GM19463 (cell line): ENCODE measurements at regions not wholly inside any gene's neighbourhood (a gene's known extent, or its start where the extent isn't known, plus 50 kb on each side); places are given as distances from the start of the nearest gene placed in this dataset.
"Not testable (repeated sequence)": the region's sequence is repeated elsewhere in the genome, so short reads cannot be mapped to it uniquely, and the experiment has no call there.

Experiments used
- ATAC-seq: cut with Tn5 transposase; IDR thresholded peaks from one replicate; pipeline ENCODE4 v1.9.1; 2021; ENCODE audit warnings: mild to moderate bottlenecking, moderate library complexity; ENCODE audit not compliant: unreplicated experiment

- no peak for ATAC-seq
Observed at GRCh38 chr1:163970699-163971098, 588.3 kb upstream of the PBX1 start.

- no peak for ATAC-seq
Observed at GRCh38 chr1:163973586-163973985, 585.4 kb upstream of the PBX1 start.

- no peak for ATAC-seq
Observed at GRCh38 chr1:163974120-163974519, 584.9 kb upstream of the PBX1 start.

GRCh38 chr1:163980394-163980793 lies 578.6 kb upstream of the PBX1 start:
- no peak for ATAC-seq

GRCh38 chr1:163981500-163982030 lies 577.4 kb upstream of the PBX1 start:
- ATAC-seq, result no peak

GRCh38 chr1:163983097-163983496 lies 575.9 kb upstream of the PBX1 start:
- ATAC-seq, result no peak

GRCh38 chr1:163985700-163986099 lies 573.3 kb upstream of the PBX1 start:
- ATAC-seq, result no peak

- no peak for ATAC-seq
Observed at GRCh38 chr1:163999131-163999530, 559.9 kb upstream of the PBX1 start.

GRCh38 chr1:164006186-164006585 lies 552.8 kb upstream of the PBX1 start:
- ATAC-seq, result not testable (repeated sequence)

- no peak for ATAC-seq
Observed at GRCh38 chr1:164006621-164007020, 552.4 kb upstream of the PBX1 start.

GRCh38 chr1:164017239-164017638 lies 541.7 kb upstream of the PBX1 start:
- no peak for ATAC-seq

GRCh38 chr1:164020391-164020790 lies 538.6 kb upstream of the PBX1 start:
- ATAC-seq, result no peak

GRCh38 chr1:164021813-164022212 lies 537.2 kb upstream of the PBX1 start:
- no peak for ATAC-seq

GRCh38 chr1:164033782-164034181 lies 525.2 kb upstream of the PBX1 start:
- ATAC-seq, result no peak

GRCh38 chr1:164040754-164041153 lies 518.2 kb upstream of the PBX1 start:
- no peak for ATAC-seq

- ATAC-seq, result no peak
Observed at GRCh38 chr1:164051782-164052181, 507.2 kb upstream of the PBX1 start.

- ATAC-seq, result no peak
Observed at GRCh38 chr1:164054331-164054730, 504.7 kb upstream of the PBX1 start.

GRCh38 chr1:164058198-164058597 lies 500.8 kb upstream of the PBX1 start:
- no peak for ATAC-seq

GRCh38 chr1:164061528-164061927 lies 497.5 kb upstream of the PBX1 start:
- no peak for ATAC-seq

- ATAC-seq, result no peak
Observed at GRCh38 chr1:164064501-164064900, 494.5 kb upstream of the PBX1 start.

- ATAC-seq, result no peak
Observed at GRCh38 chr1:164071288-164071687, 487.7 kb upstream of the PBX1 start.

- ATAC-seq, result no peak
Observed at GRCh38 chr1:164086832-164087231, 472.2 kb upstream of the PBX1 start.

- no peak for ATAC-seq
Observed at GRCh38 chr1:164087906-164088453, 471.0 kb upstream of the PBX1 start.
